ENCODE measurements at regions not wholly inside any gene's neighbourhood (a gene's known extent, or its start where the extent isn't known, plus 50 kb on each side); places are given as distances from the start of the nearest gene placed in this dataset.

DNA sequence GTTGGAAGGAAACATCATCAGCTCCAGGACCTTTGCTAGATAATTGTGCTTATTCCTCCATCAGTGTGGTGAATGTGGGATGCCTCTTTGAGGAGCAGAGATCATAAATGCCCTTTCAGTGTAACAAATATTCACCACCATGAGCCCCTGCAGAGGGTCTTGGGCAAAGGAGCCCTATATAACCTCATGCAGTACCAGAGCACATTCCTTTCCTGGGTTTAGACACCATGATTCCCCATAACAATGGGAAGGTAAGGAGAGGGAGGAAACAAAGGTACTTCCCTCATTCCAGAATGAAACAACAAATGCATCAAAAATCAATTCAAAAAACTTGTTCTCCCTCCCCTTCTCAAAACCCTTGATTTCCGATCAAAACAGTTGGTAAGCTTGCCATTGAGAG lies 103.4 kb upstream of the PROX1 start:
- H3K27ac Mint-ChIP-seq, result no peak overlapping the region
- no peaks in the 10 kb centered on the region for H3K27me3 Mint-ChIP-seq (ENCODE audit: insufficient read depth)
- no peaks in the 10 kb centered on the region for H3K4me1 Mint-ChIP-seq (ENCODE audit: low read depth)

DNA sequence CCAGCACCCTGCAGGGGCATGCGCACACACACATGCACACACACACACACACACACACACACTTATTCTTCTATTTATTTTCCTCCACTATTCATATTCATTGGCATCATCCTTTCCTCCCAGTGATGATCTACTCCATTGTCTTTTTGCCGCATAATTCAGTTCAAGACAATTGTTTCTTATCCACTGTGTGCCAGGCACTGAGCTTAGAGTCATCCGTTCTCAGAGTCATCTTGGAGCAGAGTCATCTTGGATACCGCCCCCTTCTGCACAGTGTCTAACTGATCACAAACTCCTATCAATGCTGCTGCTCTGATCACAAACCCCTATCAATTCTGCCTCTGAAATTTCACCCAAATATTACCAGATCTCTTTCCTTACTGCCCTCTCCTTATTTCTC lies 102.8 kb upstream of the PROX1 start:
- intact Hi-C loops (cut with micrococcal nuclease), result no loop called here
- no peak overlapping the region for H3K27ac Mint-ChIP-seq

More for the DNA sequence above, 103.4 kb upstream of the PROX1 start:
- intact Hi-C loops (cut with micrococcal nuclease), result no loop called here
- DNase-seq (ENCODE audit: low spot score), result no peak
- Mint-ChIP-seq H3K4me3 (no peak overlapping the region), H3K9me3 (no peaks in the 10 kb centered on the region), H3K36me3 (ENCODE audit: low read depth) (no peaks in the 10 kb centered on the region)

DNA sequence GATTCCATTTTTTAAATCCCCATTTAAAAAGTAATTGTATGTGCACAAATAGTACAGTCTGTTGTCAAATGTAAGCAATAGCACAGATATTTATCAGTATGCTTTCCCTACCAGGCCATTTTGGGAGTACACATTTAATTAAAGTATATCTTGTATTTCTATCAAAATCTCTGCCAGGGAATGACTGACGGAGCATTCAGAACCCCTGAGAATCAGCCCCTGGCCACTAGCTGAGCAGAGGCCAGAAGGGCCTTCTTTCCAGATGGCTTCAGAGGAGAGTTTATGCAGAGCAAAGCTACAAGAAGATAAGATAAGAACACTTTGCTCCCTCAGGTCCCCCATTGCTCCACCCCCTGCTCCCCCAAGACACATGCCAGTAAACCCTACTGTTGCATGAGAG lies 99.9 kb upstream of the PROX1 start:
- H3K4me3 Mint-ChIP-seq, result no peak overlapping the region
- no peak overlapping the region for H3K27ac Mint-ChIP-seq
- H3K9me3 Mint-ChIP-seq, result no peaks in the 10 kb centered on the region
- no peaks in the 10 kb centered on the region for H3K36me3 Mint-ChIP-seq (ENCODE audit: low read depth)
- no peaks in the 10 kb centered on the region for H3K27me3 Mint-ChIP-seq (ENCODE audit: insufficient read depth)
- no peak for DNase-seq (ENCODE audit: low spot score)
- intact Hi-C loops (cut with micrococcal nuclease), result no loop called here
- H3K4me1 Mint-ChIP-seq (ENCODE audit: low read depth), result no peaks in the 10 kb centered on the region

More for the DNA sequence above, 102.8 kb upstream of the PROX1 start:
- Mint-ChIP-seq H3K36me3 (ENCODE audit: low read depth) (no peaks in the 10 kb centered on the region), H3K4me3 (no peak overlapping the region), H3K27me3 (ENCODE audit: insufficient read depth) (no peaks in the 10 kb centered on the region), H3K9me3 (no peaks in the 10 kb centered on the region), H3K4me1 (ENCODE audit: low read depth) (no peaks in the 10 kb centered on the region)
- no peak for DNase-seq (ENCODE audit: low spot score)

DNA sequence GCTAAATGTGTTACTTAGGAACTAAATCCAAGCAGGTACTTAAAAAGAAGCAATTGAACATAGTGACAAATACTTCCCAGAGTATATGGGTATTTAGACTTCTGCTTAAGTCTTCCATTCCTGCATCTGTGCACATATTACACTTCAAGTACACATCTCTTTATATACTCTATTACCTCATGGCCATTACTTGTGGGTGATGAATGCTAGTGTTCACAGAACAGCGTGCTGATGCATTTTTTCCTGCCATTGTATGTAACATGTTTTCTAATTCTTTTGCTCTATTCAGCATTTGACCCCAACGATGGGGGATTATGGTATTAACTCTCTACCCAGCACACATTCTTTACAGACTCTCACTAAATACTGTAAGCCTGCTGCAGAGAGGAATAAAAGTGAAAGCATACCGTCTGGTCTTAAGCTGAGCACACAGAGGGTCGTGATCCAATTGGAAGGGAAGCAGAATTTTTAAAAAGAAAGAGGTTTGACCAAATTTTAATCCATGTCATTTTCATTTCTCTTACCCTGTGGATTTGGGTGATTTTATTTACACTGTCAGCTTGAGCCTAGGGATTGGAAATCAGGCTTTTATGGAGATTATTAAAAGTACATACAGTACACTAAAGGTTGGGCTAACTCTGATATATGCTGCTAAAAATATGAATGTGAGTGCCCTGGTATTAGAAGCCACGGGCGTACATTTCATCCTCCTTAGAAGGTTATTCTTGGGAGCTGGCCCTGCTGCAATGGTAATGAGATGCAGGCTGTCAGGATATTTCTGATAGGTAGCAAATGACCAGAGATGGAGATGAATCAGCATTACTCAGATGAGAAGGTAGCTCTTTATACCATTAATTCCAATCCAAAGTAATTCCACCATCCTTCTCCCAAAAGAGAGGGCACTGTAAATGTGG lies 95.5 kb upstream of the PROX1 start:
- DNase-seq (ENCODE audit: low spot score), result no peak
- Mint-ChIP-seq H3K27me3 (ENCODE audit: insufficient read depth) (no peaks in the 10 kb centered on the region), H3K4me3 (no peak overlapping the region), H3K36me3 (ENCODE audit: low read depth) (no peaks in the 10 kb centered on the region), H3K27ac (no peak overlapping the region), H3K9me3 (no peaks in the 10 kb centered on the region), H3K4me1 (ENCODE audit: low read depth) (no peaks in the 10 kb centered on the region)
- intact Hi-C loops (cut with micrococcal nuclease), result no loop called here

DNA sequence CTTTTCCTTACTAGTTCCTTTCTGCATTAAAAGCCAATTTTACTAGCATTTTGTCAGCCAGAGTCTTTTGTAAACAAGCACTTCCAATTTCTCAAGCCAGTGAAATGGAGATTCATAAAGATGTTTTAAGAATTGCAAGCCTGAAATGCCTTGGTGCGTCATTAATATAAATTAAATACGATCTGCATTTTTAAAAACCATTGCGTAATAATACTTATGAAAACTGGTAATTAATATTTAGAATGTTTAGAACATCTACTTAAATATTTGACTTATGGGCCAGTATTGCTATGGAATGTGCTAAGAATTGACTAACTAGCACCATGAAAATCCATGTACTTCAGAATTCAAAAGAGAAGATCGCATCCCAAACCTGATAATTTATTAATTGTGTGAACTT lies 89.1 kb upstream of the PROX1 start:
- Mint-ChIP-seq H3K4me1 (ENCODE audit: low read depth) (no peaks in the 10 kb centered on the region), H3K9me3 (no peaks in the 10 kb centered on the region), H3K36me3 (ENCODE audit: low read depth) (no peaks in the 10 kb centered on the region), H3K4me3 (no peak overlapping the region), H3K27ac (no peak overlapping the region), H3K27me3 (ENCODE audit: insufficient read depth) (peaks cover 2% of the 10 kb centered on the region)
- no peak for DNase-seq (ENCODE audit: low spot score)
- intact Hi-C loops (cut with micrococcal nuclease), result no loop called here

DNA sequence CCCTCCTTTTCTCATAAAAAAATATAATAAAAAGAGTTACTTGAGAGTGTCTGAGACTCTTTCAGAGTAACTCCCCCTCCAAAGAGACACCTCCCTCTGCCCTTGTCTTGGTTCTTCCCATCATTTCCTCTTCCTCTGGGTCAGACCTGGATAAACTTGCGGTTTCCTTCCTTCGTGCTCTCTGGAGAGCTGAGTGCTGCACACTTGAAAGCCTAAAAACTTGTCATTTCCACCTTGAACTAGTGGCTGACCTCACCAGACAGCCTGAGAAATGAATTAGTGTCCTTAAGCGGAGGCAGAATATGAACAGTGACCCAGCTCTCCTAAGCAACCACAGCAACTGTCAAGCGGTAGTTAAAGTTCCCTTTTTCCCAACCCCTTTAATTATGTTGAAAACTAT lies 88.4 kb upstream of the PROX1 start:
- H3K4me1 Mint-ChIP-seq (ENCODE audit: low read depth), result no peaks in the 10 kb centered on the region
- no peak overlapping the region for H3K27ac Mint-ChIP-seq
- H3K36me3 Mint-ChIP-seq (ENCODE audit: low read depth), result no peaks in the 10 kb centered on the region
- intact Hi-C loops (cut with micrococcal nuclease), result no loop called here
- no peak for DNase-seq (ENCODE audit: low spot score)
- no peaks in the 10 kb centered on the region for H3K9me3 Mint-ChIP-seq
- peaks cover 2% of the 10 kb centered on the region for H3K27me3 Mint-ChIP-seq (ENCODE audit: insufficient read depth)
- H3K4me3 Mint-ChIP-seq, result no peak overlapping the region

DNA sequence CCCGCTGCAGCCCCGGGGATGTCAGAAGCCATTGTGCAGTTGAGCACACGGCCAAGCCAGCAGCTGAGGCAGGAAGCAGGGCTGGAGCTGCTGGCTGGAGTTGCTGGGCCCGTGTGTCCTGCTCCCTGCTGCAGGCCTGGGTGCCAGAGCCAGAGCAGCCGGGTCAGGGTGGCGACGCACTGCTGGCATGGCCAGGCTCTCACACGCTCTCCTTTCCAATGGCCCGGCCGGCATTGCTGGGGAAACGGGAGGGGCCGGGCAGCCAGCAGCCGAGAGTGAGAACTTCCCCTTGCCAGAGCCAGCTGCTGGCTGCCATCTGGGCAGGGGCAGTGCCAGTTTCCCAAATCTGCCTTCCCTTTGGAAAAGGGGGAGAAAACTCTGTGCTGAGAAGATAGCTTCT lies 82.4 kb upstream of the PROX1 start:
- no peak overlapping the region for H3K27ac Mint-ChIP-seq
- H3K36me3 Mint-ChIP-seq (ENCODE audit: low read depth), result no peaks in the 10 kb centered on the region
- peaks cover 4% of the 10 kb centered on the region for H3K27me3 Mint-ChIP-seq (ENCODE audit: insufficient read depth)
- intact Hi-C loops (cut with micrococcal nuclease), result no loop called here
- H3K4me1 Mint-ChIP-seq (ENCODE audit: low read depth), result no peaks in the 10 kb centered on the region
- no peak overlapping the region for H3K4me3 Mint-ChIP-seq
- DNase-seq (ENCODE audit: low spot score), result no peak
- H3K9me3 Mint-ChIP-seq, result no peaks in the 10 kb centered on the region

DNA sequence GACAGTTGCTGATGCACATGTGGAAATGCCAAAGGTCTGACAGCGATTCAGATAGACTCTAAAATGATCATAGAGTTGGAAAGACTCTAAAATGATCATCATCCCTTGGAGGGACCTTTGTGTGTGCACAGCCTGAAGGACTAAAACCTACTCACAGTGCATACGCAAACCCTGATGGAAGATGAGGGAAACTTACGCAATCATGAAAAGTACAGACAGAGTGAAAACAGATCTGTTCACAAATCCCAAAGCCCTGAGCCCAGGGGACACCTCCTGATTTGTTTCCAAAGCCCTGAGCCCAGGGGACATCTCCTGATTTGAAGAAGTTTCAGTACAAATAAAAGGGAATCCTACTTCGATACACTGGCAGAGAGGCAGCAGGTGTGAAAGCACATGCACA lies 79.3 kb upstream of the PROX1 start:
- Mint-ChIP-seq H3K27me3 (ENCODE audit: insufficient read depth) (peaks cover 2% of the 10 kb centered on the region), H3K36me3 (ENCODE audit: low read depth) (no peaks in the 10 kb centered on the region), H3K9me3 (no peaks in the 10 kb centered on the region), H3K4me3 (no peak overlapping the region), H3K27ac (no peak overlapping the region), H3K4me1 (ENCODE audit: low read depth) (no peaks in the 10 kb centered on the region)
- no peak for DNase-seq (ENCODE audit: low spot score)
- intact Hi-C loops (cut with micrococcal nuclease), result no loop called here

DNA sequence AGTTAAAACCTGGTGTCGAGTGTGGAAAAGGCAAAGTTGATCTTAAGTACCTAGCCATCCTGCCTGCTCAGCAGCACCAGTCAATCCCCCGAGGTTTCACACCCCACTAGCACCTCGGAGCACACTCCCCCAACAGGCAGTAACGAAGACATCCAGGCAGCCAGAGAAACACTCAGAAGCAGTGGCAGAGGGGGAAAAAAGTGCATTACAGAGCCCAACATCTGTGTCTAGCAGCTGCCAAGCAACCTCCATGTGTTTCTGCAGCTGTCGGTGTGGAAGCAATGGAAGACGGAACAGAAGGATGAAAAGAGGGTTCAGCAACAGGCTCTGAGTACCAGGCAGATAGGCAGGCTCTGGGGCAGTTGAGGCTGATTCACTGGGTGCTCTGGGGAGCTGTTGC lies 73.4 kb upstream of the PROX1 start:
- no peak for DNase-seq (ENCODE audit: low spot score)
- no peaks in the 10 kb centered on the region for H3K36me3 Mint-ChIP-seq (ENCODE audit: low read depth)
- no peak overlapping the region for H3K4me3 Mint-ChIP-seq
- H3K27me3 Mint-ChIP-seq (ENCODE audit: insufficient read depth), result peaks cover 2% of the 10 kb centered on the region
- no peaks in the 10 kb centered on the region for H3K4me1 Mint-ChIP-seq (ENCODE audit: low read depth)
- intact Hi-C loops (cut with micrococcal nuclease), result no loop called here
- peaks cover 5% of the 10 kb centered on the region for H3K9me3 Mint-ChIP-seq
- no peak overlapping the region for H3K27ac Mint-ChIP-seq

DNA sequence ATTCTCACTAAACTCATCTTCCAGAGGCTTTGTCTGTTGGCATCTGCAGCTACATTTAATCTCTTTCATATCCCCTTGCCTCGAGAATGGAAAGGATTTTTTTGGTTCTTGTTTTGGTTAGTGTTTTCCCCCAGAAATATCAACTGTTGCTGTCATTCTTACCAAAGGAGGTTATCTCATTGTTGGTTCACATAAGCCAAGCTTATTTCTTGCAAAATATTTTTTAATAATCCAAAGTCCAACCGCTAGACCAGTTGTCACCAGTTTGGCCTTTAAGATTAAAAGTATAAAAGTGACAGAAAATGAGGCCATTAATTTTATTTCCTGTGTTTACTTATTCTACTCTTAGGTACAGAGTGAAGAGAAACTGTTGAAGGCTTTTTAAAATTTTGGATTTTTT lies 66.5 kb upstream of the PROX1 start:
- Mint-ChIP-seq H3K9me3 (peaks cover 9% of the 10 kb centered on the region), H3K36me3 (ENCODE audit: low read depth) (no peaks in the 10 kb centered on the region), H3K4me1 (ENCODE audit: low read depth) (no peaks in the 10 kb centered on the region), H3K27me3 (ENCODE audit: insufficient read depth) (peaks cover 3% of the 10 kb centered on the region), H3K27ac (no peak overlapping the region), H3K4me3 (no peak overlapping the region)
- intact Hi-C loops (cut with micrococcal nuclease), result no loop called here
- DNase-seq (ENCODE audit: low spot score), result no peak

DNA sequence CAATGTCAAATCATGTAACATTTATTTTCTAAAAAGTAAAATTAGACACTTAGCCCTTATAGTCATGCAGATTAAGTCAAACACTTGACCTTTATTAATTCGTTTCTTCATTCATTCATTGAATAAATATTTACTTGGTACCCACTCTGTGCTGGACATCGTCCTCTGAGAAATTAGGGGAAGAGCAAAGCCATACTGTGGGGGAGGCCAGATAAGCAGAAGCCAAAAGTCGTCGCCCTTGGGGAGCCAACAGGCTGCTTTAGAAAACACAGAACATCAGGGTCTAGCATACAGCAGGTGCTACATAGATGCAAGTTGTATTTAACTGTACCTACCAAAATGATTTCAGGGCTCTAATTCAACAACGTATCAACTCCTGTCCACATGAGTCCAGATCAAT lies 66.1 kb upstream of the PROX1 start:
- Mint-ChIP-seq H3K27ac (no peak overlapping the region), H3K27me3 (ENCODE audit: insufficient read depth) (peaks cover 3% of the 10 kb centered on the region), H3K4me3 (no peak overlapping the region), H3K9me3 (peaks cover 9% of the 10 kb centered on the region), H3K4me1 (ENCODE audit: low read depth) (no peaks in the 10 kb centered on the region), H3K36me3 (ENCODE audit: low read depth) (no peaks in the 10 kb centered on the region)
- intact Hi-C loops (cut with micrococcal nuclease), result no loop called here
- DNase-seq (ENCODE audit: low spot score), result no peak

DNA sequence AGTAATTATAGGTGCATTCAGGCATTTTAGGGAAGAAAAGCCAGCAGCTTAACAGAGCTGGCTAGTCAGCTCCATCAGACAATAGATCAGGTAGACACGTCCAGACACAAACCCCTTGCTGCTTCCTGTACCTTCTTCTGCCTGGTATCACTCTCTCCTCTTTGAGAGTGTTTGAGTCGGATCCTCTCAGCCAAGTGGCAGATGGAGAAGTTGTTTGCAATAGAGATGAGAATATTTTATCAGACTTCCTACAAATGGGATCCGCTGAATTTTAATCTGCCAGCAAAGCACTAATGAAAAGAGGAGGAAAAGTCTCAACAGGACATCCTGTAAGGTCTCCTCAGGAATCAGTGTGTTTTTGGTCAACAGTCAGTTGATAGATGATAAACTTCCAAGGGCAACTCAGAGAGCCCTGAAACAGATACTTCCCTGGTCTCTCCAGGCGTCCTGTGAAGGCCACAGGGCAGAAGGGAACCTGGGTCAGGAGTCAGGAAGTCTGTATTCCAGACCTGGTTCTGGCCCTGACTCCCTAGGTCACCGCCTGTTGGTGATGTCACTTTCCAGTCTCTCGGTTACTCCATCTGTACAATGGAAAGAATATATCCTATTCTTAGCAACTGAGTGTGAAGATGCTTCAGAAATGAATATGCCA lies 62.1 kb upstream of the PROX1 start:
- no peaks in the 10 kb centered on the region for H3K36me3 Mint-ChIP-seq (ENCODE audit: low read depth)
- peaks cover 4% of the 10 kb centered on the region for H3K9me3 Mint-ChIP-seq
- H3K4me3 Mint-ChIP-seq, result no peak overlapping the region
- no peaks in the 10 kb centered on the region for H3K4me1 Mint-ChIP-seq (ENCODE audit: low read depth)
- H3K27me3 Mint-ChIP-seq (ENCODE audit: insufficient read depth), result peaks cover 2% of the 10 kb centered on the region
- intact Hi-C loops (cut with micrococcal nuclease), result no loop called here
- no peak for DNase-seq (ENCODE audit: low spot score)
- no peak overlapping the region for H3K27ac Mint-ChIP-seq

DNA sequence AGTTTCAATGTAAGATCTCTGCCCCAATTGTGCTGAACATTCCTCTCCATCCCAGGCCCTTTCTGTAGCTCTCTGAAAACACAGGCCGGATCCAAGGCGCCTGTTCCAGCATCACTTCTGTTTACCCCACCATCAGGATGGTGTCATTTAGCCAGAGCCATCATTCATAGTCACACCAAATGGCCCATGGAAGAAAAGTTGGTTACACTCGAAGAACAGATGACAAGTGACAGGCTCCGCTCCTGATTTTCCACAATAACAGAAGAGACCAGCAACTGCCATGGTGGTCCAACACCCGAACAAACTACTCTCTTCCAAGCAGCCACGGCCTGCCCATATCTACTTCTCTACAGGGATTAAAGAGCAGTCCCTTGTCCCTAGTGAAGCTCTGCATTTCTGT lies 59.9 kb upstream of the PROX1 start:
- H3K4me3 Mint-ChIP-seq, result no peak overlapping the region
- peaks cover 4% of the 10 kb centered on the region for H3K9me3 Mint-ChIP-seq
- H3K4me1 Mint-ChIP-seq (ENCODE audit: low read depth), result no peaks in the 10 kb centered on the region
- no peaks in the 10 kb centered on the region for H3K27me3 Mint-ChIP-seq (ENCODE audit: insufficient read depth)
- intact Hi-C loops (cut with micrococcal nuclease), result no loop called here
- no peaks in the 10 kb centered on the region for H3K36me3 Mint-ChIP-seq (ENCODE audit: low read depth)
- H3K27ac Mint-ChIP-seq, result no peak overlapping the region
- no peak for DNase-seq (ENCODE audit: low spot score)
